Skin epidermis (tissue), 12 donors: ENCODE measurements at regions not wholly inside any gene's neighbourhood (a gene's known extent, or its start where the extent isn't known, plus 50 kb on each side); places are given as distances from the start of the nearest gene placed in this dataset.

Experiments
- H3K27ac ChIP-seq, 21 experiments: fragments of 200-600 bp; sonication (generic) in 11 of 21; one replicate each; pipeline ENCODE4 v1.5.0; 2020; ENCODE audit warnings: mild to moderate bottlenecking in 3 of 21, inconsistent platforms in 2 of 21, moderate library complexity in 2 of 21
- H3K4me3 ChIP-seq, 7 experiments: fragments of 200-600 bp; sonication (generic) in 2 of 7; one replicate each; pipeline ENCODE4 v1.5.0; 2020; ENCODE audit warnings: inconsistent platforms in 2 of 7, mild to moderate bottlenecking in 2 of 7, moderate library complexity in 1 of 7

- Histone ChIP-seq H3K4me3 (no peak overlapping the region), H3K27ac (no peak overlapping the region)
These were observed 90.9 kb downstream of the TEX29 start for GRCh38 chr13:111411151-111411858.

GRCh38 chr13:111411919-111412650 lies 91.6 kb downstream of the TEX29 start:
- Histone ChIP-seq H3K27ac (no peak overlapping the region), H3K4me3 (no peak overlapping the region)

DNA sequence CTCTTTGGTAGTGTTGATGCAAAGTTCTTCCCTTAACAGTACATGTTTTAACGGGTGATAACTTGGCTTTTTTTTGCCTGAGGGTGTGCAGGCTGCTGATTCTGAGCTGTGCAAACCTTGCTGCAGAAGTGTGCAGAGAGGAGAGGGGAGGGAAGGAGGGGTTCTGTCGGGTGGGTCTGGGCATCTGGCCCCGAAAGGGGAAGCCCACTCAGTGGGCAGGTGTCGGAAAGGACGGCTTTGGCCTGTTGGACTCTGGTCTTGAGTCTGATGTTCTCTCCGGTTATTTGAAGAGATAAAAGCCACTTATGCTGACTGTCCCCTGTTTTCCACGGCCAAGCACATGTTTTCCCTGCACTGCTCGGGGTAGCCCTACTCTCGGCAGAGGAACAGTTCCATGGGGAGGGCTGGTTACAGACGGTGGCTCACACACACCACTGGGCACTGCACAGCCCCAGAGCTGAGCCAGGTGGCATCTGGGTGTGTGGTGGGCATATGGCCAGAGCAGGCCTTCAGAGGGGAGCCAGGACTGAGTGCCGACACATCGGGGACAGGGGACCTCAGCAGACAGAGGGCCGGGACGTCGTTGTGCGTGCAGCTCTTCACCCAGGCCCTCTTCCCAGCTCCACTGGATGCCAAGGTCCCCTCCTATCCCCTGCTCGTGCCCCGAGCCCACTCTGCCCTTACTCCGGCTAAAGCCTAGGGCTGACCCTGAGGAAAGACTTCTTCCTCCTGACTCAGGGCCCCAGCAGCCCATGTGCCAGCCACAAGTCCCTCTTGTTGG lies 93.2 kb downstream of the TEX29 start:
- no peak overlapping the region for H3K4me3 ChIP-seq
- no peak overlapping the region for H3K27ac ChIP-seq

DNA sequence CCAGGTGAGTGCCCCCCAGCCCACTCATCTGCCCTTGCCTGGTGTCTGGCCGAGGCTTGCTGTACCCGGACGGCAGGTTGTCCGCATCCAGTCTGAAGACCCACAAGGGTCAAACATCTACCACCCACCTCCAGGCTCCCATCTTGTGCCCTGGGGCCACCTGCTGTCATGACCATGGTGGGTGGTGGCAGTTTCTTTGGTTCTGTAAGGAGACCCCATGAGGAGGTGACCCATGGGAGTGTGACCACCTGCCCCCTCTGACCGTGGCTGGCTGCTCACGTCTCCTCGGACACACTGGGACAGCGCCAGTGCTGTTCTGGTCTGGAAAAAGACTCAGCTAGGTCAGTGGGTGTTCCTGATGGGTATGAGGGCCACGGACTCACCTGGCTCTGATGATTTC lies 93.9 kb downstream of the TEX29 start:
- no peak overlapping the region for H3K27ac ChIP-seq
- H3K4me3 ChIP-seq: no peak overlapping the region

- Histone ChIP-seq H3K4me3 (no peak overlapping the region), H3K27ac (no peak overlapping the region)
These were observed 94.8 kb downstream of the TEX29 start for GRCh38 chr13:111415246-111415645.

GRCh38 chr13:111415765-111416164 lies 95.3 kb downstream of the TEX29 start:
- Histone ChIP-seq H3K4me3 (no peak overlapping the region), H3K27ac (no peak overlapping the region)

- H3K27ac ChIP-seq: no peak overlapping the region
- H3K4me3 ChIP-seq: no peak overlapping the region
These were observed 97.7 kb downstream of the TEX29 start for GRCh38 chr13:111418101-111418500.

DNA sequence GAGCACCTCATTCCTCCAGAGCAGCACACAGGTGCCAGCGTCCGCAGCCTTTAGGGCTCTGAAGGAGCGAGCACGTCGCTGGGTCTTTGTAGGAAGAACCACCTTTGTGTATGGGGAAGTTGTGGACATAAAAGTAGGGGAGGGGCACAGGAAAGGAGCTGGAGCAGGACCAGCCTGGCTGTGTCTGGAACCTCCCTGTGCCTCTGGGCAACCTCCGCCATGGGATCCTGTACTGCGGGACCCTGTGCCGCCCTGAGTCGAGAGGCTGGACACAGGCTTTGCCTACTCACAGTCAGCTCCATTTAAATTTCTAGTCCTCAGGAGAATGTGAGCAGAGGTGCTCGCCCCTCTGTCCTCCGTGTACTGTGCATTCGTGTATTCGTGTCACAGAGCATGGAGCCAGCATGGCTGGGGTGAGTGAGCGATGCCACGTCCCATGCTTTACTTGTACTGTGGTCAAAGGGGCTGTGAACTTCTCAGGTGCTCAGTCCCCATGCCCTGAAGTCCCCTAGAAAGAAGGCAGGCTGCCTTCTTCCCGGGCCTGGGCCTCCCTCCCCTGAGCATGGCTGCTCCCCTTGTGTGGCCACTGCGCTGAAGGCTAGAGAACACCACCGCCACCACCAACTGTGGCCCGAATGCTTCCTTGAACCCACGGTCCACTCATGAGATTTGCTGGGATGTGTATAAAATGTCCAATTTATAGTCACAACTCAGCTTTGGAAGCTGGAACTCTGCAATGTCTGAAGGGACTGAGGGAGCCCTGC lies 99.9 kb downstream of the TEX29 start:
- Histone ChIP-seq H3K4me3 (no peak overlapping the region), H3K27ac (no peak overlapping the region)

DNA sequence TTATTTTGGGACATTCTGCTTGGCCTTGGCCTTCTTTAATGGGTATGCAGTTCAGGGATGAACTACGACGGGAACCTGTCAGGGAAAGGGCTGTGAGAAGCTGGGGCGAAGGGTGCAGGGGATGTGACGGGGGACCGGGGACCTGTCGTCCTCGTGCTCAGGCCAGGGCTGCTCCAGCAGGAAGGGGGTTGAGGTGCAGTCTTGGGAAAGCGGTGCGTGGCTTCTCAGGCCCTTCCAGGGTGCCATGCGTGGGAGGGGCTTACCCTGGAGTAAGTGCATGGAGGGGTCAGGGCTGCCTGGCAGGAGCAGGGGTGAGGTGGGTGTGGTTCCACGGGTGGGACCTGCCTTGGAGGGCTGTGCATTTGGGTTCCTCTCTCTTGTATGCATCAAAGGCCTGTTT lies 100.8 kb downstream of the TEX29 start:
- Histone ChIP-seq H3K4me3 (no peak overlapping the region), H3K27ac (no peak overlapping the region)

GRCh38 chr13:111422348-111422747 lies 101.9 kb downstream of the TEX29 start:
- Histone ChIP-seq H3K27ac (no peak overlapping the region), H3K4me3 (no peak overlapping the region)

GRCh38 chr13:111423168-111423785 lies 102.8 kb downstream of the TEX29 start:
- no peak overlapping the region for H3K27ac ChIP-seq
- no peak overlapping the region for H3K4me3 ChIP-seq

DNA sequence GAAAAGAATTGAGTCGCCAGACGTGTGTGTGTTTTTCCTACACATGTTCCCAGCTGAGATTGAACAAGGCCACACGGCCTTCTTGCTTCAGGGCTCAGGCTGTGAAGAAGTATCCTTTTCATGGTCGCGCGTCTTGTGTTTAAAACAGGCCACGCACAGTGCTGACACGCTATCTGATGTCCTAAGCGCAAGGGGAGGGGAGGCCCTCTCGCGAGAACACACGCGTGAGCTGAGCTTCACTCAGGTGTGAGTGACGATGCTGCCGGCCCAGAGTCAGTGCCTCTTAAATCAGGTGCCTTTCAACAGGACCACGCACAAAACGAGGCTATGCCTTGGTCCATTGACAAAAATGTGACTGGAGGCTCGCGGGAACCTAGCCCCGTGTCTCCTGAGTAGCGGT lies 103.7 kb downstream of the TEX29 start:
- no peak overlapping the region for H3K4me3 ChIP-seq
- H3K27ac ChIP-seq: no peak overlapping the region

DNA sequence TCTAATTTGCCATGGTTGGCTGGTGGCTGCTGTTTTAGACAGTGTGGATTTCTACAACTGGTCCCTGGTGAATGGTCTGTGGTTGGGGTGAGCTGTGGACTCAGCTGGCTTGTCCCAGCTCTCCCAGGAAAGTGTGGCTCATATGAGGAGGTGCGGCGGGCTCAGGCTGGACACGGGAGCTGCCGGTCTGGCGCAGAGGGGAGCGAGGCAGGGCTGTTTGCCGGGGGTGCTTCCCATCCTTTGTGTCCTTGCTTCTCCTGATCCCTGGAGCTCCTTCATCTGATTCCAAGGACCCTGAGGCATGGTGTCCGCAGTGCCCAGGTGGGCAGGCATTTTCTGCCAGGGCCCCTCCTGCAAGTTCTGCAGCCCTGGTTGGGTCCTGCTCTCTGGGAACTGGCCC lies 104.9 kb downstream of the TEX29 start:
- Histone ChIP-seq H3K27ac (no peak overlapping the region), H3K4me3 (no peak overlapping the region)

GRCh38 chr13:111429064-111429558 lies 108.7 kb downstream of the TEX29 start:
- no peak overlapping the region for H3K4me3 ChIP-seq
- H3K27ac ChIP-seq: no peak overlapping the region

DNA sequence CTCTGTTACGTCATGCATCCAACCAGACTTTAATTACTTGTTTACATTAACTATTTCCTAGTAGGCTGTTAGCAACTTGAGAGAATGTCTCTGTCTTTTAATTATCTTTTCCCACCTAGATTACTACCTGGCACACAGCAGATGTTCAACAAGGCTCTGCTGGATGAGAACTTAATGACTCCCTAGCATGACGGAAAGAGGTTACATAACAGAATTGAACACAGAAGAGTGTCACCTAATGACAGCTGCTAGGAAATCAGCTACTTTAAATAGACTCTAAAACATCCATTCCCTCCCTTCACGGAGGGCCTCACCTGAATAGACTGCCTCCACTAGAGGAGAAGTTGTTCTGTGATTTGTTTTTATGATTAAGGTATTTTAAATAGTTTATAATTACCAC lies 110.8 kb downstream of the TEX29 start:
- H3K27ac ChIP-seq: no peak overlapping the region
- H3K4me3 ChIP-seq: no peak overlapping the region

GRCh38 chr13:111434578-111435159 lies 114.2 kb downstream of the TEX29 start:
- Histone ChIP-seq H3K4me3 (no peak overlapping the region), H3K27ac (no peak overlapping the region)

- Histone ChIP-seq H3K27ac (no peak overlapping the region), H3K4me3 (no peak overlapping the region)
These were observed 116.0 kb downstream of the TEX29 start for GRCh38 chr13:111436446-111436845.

DNA sequence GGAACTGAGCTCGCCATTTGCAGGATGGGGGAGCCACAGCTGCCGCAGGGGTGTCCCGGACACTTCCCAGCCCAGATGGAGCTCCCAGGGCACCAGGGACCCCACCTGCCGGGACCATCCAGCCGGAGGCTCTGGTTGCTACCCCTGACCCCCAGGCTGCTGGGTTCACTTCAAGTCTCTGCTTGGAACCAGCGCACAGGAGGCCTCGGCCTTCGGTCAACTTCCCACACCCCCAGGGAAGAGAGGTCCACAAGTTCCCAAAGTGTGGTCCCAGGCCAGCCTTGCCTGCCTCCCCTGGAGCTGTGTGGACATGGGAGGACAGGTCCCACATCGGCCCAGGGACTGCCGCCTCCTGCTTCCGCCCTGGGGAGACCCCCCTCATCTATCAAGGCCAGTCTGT lies 117.0 kb downstream of the TEX29 start:
- Histone ChIP-seq H3K27ac (no peak overlapping the region), H3K4me3 (no peak overlapping the region)

GRCh38 chr13:111437856-111438547 lies 117.6 kb downstream of the TEX29 start:
- no peak overlapping the region for H3K4me3 ChIP-seq
- no peak overlapping the region for H3K27ac ChIP-seq
